Transverse colon (tissue), 4 donors: ENCODE measurements at regions not wholly inside any gene's neighbourhood (a gene's known extent, or its start where the extent isn't known, plus 50 kb on each side); places are given as distances from the start of the nearest gene placed in this dataset.
"Not testable (repeated sequence)": the region's sequence is repeated elsewhere in the genome, so short reads cannot be mapped to it uniquely, and the experiment has no call there.

Source experiments
- DNase-seq: peaks from one replicate; pipeline ENCODE4 v3.0.0-alpha.2; 2019
- H3K27ac ChIP-seq, 4 donors: fragments of 200-600 bp; sonication (generic); 2 replicates each; pipeline ENCODE4 v1.5.1; 2016 to 2018; ENCODE audit warnings: inconsistent platforms in 4 of 4
- H3K27me3 ChIP-seq: fragments of 200-600 bp; sonication (generic); 2 replicates; pipeline ENCODE4 v1.5.1; 2017; ENCODE audit warnings: inconsistent platforms
- H3K36me3 ChIP-seq, 4 donors: fragments of 200-600 bp; sonication (generic); 2 replicates each; pipeline ENCODE4 v1.5.1; 2017 to 2019; ENCODE audit warnings: inconsistent platforms in 4 of 4
- H3K4me1 ChIP-seq, 4 donors: fragments of 200-600 bp; sonication (generic); 2 replicates each; pipeline ENCODE4 v1.5.1; 2017 to 2020; ENCODE audit warnings: inconsistent platforms in 4 of 4
- H3K4me3 ChIP-seq, 4 donors: fragments of 200-600 bp; sonication (generic); 1 replicate in 1 of 4; 2 replicates in 3 of 4; pipeline versions ENCODE4 v1.5.1 to v1.6.1; 2017 to 2019; ENCODE audit warnings: inconsistent platforms in 4 of 4
- H3K9me3 ChIP-seq, 2 donors: fragments of 200-600 bp; sonication (generic); 2 replicates each; pipeline ENCODE4 v1.5.1; 2017 to 2019; ENCODE audit warnings: inconsistent platforms in 2 of 2
- EP300 ChIP-seq: sonication (generic); formaldehyde crosslinking; IDR thresholded peaks from one replicate; pipeline ENCODE4 v1.6.1; 2017; ENCODE audit warnings: antibody characterized with exemption, low read depth
- POLR2A ChIP-seq: fragments of 450-650 bp; IDR thresholded peaks from one replicate; pipeline ENCODE4 v1.6.1; 2016; ENCODE audit warnings: antibody characterized with exemption, mild to moderate bottlenecking, moderate library complexity
- POLR2AphosphoS5 ChIP-seq, 3 donors: sonication (generic); formaldehyde crosslinking; IDR thresholded peaks; one replicate each; pipeline ENCODE4 v1.6.1; 2016; ENCODE audit warnings: antibody characterized with exemption in 3 of 3
- WGBS, 2 donors: methylation state at CpG; one replicate each; pipeline ENCODE4 v1.1.5; 2018; ENCODE audit warnings: low coverage in 1 of 2; 5-methylcytosine and 5-hydroxymethylcytosine counted together
- in situ Hi-C, 4 donors: fragments of 200-750 bp; cut with MboI; loops; one replicate each; pipeline versions ENCODE4 v1.15.0 to v1.15.1; 2017; ENCODE audit warnings: low sequenced_read_pairs in 3 of 4, low pct_ligation_motif_present in 1 of 4, low pct_unique_long_range_greater_than_20kb in 1 of 4
- intact Hi-C: fragments of 100-400 bp; cut with DNase I; formaldehyde crosslinking; loops from one replicate; pipeline ENCODE4 v1.15.1; 2023; ENCODE audit warnings: low total_unique reads
- TF ChIP-seq, protein P1 (sequence below), 5 experiments: fragments of 200-600 bp in 3 of 5; fragments of 450-650 bp in 2 of 5; sonication (generic) in 3 of 5; IDR thresholded peaks; 1 replicate in 2 of 5; 2 replicates in 3 of 5; pipeline ENCODE4 v1.5.1; 2016 to 2017; ENCODE audit warnings: antibody characterized with exemption in 5 of 5, inconsistent platforms in 3 of 5, mild to moderate bottlenecking in 2 of 5, moderate library complexity in 1 of 5

- H3K4me3 ChIP-seq: no peak overlapping the region
- H3K36me3 ChIP-seq: no peaks in the 10 kb centered on the region
- intact Hi-C loops (no loop called here), in situ Hi-C loops (no loop called here)
- no peaks in the 10 kb centered on the region for H3K27me3 ChIP-seq
- TF ChIP-seq EP300 (no peak), POLR2AphosphoS5 (IDR thresholded peaks at IDR 0.05) (no peak), POLR2A (no peak)
- TF ChIP-seq, protein P1, sequence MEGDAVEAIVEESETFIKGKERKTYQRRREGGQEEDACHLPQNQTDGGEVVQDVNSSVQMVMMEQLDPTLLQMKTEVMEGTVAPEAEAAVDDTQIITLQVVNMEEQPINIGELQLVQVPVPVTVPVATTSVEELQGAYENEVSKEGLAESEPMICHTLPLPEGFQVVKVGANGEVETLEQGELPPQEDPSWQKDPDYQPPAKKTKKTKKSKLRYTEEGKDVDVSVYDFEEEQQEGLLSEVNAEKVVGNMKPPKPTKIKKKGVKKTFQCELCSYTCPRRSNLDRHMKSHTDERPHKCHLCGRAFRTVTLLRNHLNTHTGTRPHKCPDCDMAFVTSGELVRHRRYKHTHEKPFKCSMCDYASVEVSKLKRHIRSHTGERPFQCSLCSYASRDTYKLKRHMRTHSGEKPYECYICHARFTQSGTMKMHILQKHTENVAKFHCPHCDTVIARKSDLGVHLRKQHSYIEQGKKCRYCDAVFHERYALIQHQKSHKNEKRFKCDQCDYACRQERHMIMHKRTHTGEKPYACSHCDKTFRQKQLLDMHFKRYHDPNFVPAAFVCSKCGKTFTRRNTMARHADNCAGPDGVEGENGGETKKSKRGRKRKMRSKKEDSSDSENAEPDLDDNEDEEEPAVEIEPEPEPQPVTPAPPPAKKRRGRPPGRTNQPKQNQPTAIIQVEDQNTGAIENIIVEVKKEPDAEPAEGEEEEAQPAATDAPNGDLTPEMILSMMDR (IDR thresholded peaks at IDR 0.05): no peak
- no peak for DNase-seq
- H3K27ac ChIP-seq: no peak overlapping the region
- H3K4me1 ChIP-seq: no peaks in the 10 kb centered on the region
- WGBS, 2 donors: 89 to 90% methylated on average over 1 to 7 of the region's 7 CpGs
- H3K9me3 ChIP-seq: peaks cover 9 to 16% of the 10 kb centered on the region in 2 donors
These were observed 73.0 kb downstream of the GBP6 start for GRCh38 chr1:89436856-89437255.

DNA sequence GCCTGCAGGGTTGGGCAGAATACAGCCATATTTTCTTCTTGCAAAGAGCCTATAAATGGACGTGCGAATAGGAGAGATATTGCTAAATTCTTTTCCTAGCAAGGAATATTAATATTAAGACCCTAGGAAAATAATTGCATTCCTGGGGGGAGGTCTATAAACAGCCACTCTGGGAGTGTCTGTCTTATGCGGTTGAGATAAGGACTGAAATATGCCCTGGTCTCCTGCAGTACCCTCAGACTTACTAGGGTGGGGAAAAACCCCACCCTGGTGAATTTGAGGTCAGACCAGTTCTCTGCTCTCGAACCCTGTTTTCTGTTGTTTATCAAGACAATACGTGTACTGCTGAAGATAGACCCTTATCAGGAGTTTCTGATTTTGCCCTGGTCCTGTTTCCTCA is 74.4 kb downstream of the GBP6 start:
- intact Hi-C loops, H3K27me3 ChIP-seq, H3K27ac ChIP-seq, DNase-seq, H3K4me3 ChIP-seq, H3K4me1 ChIP-seq, H3K36me3 ChIP-seq, in situ Hi-C loops: not testable (repeated sequence)
- WGBS, 2 donors: 89 to 96% methylated on average over 4 to 5 of the region's 5 CpGs
- H3K9me3 ChIP-seq: peaks cover 9 to 16% of the 10 kb centered on the region in 2 donors

- Histone ChIP-seq H3K36me3 (no peaks in the 10 kb centered on the region), H3K9me3 (peaks cover 9 to 16% of the 10 kb centered on the region in 2 donors), H3K4me3 (no peak overlapping the region), H3K27ac (no peak overlapping the region), H3K27me3 (no peaks in the 10 kb centered on the region), H3K4me1 (no peaks in the 10 kb centered on the region)
- in situ Hi-C loops (no loop called here), intact Hi-C loops (no loop called here)
- DNase-seq: no peak
- TF ChIP-seq, protein P1 (IDR thresholded peaks at IDR 0.05): no peak
- TF ChIP-seq POLR2A (no peak), POLR2AphosphoS5 (IDR thresholded peaks at IDR 0.05) (no peak), EP300 (no peak)
- WGBS, 2 donors: 92 to 96% methylated on average over 2 of the region's 2 CpGs
These were observed 77.1 kb downstream of the GBP6 start for GRCh38 chr1:89440911-89441310.

- H3K4me3 ChIP-seq: no peak overlapping the region
- no peaks in the 10 kb centered on the region for H3K9me3 ChIP-seq
- H3K27ac ChIP-seq: no peak overlapping the region
- in situ Hi-C loops (no loop called here), intact Hi-C loops (no loop called here)
- no peaks in the 10 kb centered on the region for H3K36me3 ChIP-seq
- DNase-seq: no peak
- TF ChIP-seq POLR2AphosphoS5 (IDR thresholded peaks at IDR 0.05) (no peak), POLR2A (no peak), EP300 (no peak)
- TF ChIP-seq, protein P1 (IDR thresholded peaks at IDR 0.05): no peak
- H3K4me1 ChIP-seq: no peaks in the 10 kb centered on the region
- no peaks in the 10 kb centered on the region for H3K27me3 ChIP-seq
These were observed 79.8 kb upstream of the LRRC8B start for GRCh38 chr1:89444791-89445190.

GRCh38 chr1:89451011-89451410 is 73.6 kb upstream of the LRRC8B start:
- intact Hi-C loops: no loop called here
- TF ChIP-seq POLR2AphosphoS5 (IDR thresholded peaks at IDR 0.05) (no peak), EP300 (no peak), POLR2A (no peak)
- TF ChIP-seq, protein P1 (IDR thresholded peaks at IDR 0.05): no peak
- Histone ChIP-seq H3K4me3 (no peak overlapping the region), H3K4me1 (no peaks in the 10 kb centered on the region), H3K27me3 (no peaks in the 10 kb centered on the region), H3K9me3 (no peaks in the 10 kb centered on the region), H3K27ac (no peak overlapping the region), H3K36me3 (no peaks in the 10 kb centered on the region)
- in situ Hi-C loops: loop anchor here in 1 of 4 donors (10.0 kb wide), 1 partner anchor 476 kb away; no protein-coding TSS in a partner anchor
- 47 to 58% methylated on average over 2 of the region's 2 CpGs for WGBS, 2 donors
- no peak for DNase-seq
